ENCODE measurements at regions not wholly inside any gene's neighbourhood (a gene's known extent, or its start where the extent isn't known, plus 50 kb on each side); places are given as distances from the start of the nearest gene placed in this dataset.

GRCh38 chr6:3617192-3617631 lies 134.3 kb downstream of the PXDC1 start:
- Histone ChIP-seq H2AFZ (no peak overlapping the region), H4K20me1 (replicated peaks; ENCODE audit: insufficient read depth) (no peaks in the 10 kb centered on the region), H3F3A (replicated peaks; ENCODE audit: low read depth) (no peaks in the 10 kb centered on the region), H3K4me2 (no peak overlapping the region), H3K4me3 (no peak overlapping the region), H3K27ac (ENCODE audit: low read depth) (no peak overlapping the region), H3K9me2 (ENCODE audit: insufficient read depth) (peaks cover under 1% of the 10 kb centered on the region; the same call in 1 of the 2 replicates), H3K79me2 (replicated peaks; ENCODE audit: insufficient read depth) (no peaks in the 10 kb centered on the region), H3K4me1 (ENCODE audit: insufficient read depth) (no peaks in the 10 kb centered on the region), H3K27me3 (ENCODE audit: insufficient read depth) (no peaks in the 10 kb centered on the region), H3K36me3 (ENCODE audit: insufficient read depth) (no peaks in the 10 kb centered on the region)
- Mint-ChIP-seq H3K36me3 (ENCODE audit: low read depth) (no peaks in the 10 kb centered on the region), H3K9me3 (no peaks in the 10 kb centered on the region), H3K27ac (no peak overlapping the region), H3K4me3 (no peak overlapping the region), H3K4me1 (peaks cover 5% of the 10 kb centered on the region; the same call in 2 of the 3 replicates), H3K27me3 (ENCODE audit: insufficient read depth, low read depth, poor library complexity) (peaks cover 4% of the 10 kb centered on the region)
- ATAC-seq = peak; percentile 23; the same call in 1 of the 3 replicates
- no peak for DNase-seq (ENCODE audit: low spot score)
- TF ChIP-seq, protein P1, sequence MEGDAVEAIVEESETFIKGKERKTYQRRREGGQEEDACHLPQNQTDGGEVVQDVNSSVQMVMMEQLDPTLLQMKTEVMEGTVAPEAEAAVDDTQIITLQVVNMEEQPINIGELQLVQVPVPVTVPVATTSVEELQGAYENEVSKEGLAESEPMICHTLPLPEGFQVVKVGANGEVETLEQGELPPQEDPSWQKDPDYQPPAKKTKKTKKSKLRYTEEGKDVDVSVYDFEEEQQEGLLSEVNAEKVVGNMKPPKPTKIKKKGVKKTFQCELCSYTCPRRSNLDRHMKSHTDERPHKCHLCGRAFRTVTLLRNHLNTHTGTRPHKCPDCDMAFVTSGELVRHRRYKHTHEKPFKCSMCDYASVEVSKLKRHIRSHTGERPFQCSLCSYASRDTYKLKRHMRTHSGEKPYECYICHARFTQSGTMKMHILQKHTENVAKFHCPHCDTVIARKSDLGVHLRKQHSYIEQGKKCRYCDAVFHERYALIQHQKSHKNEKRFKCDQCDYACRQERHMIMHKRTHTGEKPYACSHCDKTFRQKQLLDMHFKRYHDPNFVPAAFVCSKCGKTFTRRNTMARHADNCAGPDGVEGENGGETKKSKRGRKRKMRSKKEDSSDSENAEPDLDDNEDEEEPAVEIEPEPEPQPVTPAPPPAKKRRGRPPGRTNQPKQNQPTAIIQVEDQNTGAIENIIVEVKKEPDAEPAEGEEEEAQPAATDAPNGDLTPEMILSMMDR (conservative IDR thresholded peaks at IDR 0.05; ENCODE audit: low read depth in 2 of 2) = no peak
- no peak for TF ChIP-seq EZH2phosphoT487 (IDR thresholded peaks at IDR 0.05; ENCODE audit: unreplicated experiment)
- no peak for TF ChIP-seq REST (IDR thresholded peaks at IDR 0.05; ENCODE audit: unreplicated experiment)
- TF ChIP-seq, protein P2, sequence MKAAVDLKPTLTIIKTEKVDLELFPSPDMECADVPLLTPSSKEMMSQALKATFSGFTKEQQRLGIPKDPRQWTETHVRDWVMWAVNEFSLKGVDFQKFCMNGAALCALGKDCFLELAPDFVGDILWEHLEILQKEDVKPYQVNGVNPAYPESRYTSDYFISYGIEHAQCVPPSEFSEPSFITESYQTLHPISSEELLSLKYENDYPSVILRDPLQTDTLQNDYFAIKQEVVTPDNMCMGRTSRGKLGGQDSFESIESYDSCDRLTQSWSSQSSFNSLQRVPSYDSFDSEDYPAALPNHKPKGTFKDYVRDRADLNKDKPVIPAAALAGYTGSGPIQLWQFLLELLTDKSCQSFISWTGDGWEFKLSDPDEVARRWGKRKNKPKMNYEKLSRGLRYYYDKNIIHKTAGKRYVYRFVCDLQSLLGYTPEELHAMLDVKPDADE (IDR thresholded peaks at IDR 0.05) = no peak
- no peak for TF ChIP-seq ZNF114 (CRISPR knock-in tag; IDR thresholded peaks at IDR 0.05)
- no peak for TF ChIP-seq STAT1 (IDR thresholded peaks at IDR 0.05; ENCODE audit: unreplicated experiment)
- no peak for TF ChIP-seq JUNB (IDR thresholded peaks at IDR 0.05; ENCODE audit: unreplicated experiment)
- TF ChIP-seq POLR2AphosphoS5 (IDR thresholded peaks at IDR 0.05; ENCODE audit: low read depth) = no peak
- no peak for TF ChIP-seq CREB1 (CRISPR knock-in tag; IDR thresholded peaks at IDR 0.05; ENCODE audit: low read depth)
- no peak for TF ChIP-seq NANOG (IDR thresholded peaks at IDR 0.05; ENCODE audit: borderline replicate concordance)
- TF ChIP-seq EZH2 (IDR thresholded peaks at IDR 0.05; ENCODE audit: low read depth, unreplicated experiment) = no peak
- TF ChIP-seq, protein P3, sequence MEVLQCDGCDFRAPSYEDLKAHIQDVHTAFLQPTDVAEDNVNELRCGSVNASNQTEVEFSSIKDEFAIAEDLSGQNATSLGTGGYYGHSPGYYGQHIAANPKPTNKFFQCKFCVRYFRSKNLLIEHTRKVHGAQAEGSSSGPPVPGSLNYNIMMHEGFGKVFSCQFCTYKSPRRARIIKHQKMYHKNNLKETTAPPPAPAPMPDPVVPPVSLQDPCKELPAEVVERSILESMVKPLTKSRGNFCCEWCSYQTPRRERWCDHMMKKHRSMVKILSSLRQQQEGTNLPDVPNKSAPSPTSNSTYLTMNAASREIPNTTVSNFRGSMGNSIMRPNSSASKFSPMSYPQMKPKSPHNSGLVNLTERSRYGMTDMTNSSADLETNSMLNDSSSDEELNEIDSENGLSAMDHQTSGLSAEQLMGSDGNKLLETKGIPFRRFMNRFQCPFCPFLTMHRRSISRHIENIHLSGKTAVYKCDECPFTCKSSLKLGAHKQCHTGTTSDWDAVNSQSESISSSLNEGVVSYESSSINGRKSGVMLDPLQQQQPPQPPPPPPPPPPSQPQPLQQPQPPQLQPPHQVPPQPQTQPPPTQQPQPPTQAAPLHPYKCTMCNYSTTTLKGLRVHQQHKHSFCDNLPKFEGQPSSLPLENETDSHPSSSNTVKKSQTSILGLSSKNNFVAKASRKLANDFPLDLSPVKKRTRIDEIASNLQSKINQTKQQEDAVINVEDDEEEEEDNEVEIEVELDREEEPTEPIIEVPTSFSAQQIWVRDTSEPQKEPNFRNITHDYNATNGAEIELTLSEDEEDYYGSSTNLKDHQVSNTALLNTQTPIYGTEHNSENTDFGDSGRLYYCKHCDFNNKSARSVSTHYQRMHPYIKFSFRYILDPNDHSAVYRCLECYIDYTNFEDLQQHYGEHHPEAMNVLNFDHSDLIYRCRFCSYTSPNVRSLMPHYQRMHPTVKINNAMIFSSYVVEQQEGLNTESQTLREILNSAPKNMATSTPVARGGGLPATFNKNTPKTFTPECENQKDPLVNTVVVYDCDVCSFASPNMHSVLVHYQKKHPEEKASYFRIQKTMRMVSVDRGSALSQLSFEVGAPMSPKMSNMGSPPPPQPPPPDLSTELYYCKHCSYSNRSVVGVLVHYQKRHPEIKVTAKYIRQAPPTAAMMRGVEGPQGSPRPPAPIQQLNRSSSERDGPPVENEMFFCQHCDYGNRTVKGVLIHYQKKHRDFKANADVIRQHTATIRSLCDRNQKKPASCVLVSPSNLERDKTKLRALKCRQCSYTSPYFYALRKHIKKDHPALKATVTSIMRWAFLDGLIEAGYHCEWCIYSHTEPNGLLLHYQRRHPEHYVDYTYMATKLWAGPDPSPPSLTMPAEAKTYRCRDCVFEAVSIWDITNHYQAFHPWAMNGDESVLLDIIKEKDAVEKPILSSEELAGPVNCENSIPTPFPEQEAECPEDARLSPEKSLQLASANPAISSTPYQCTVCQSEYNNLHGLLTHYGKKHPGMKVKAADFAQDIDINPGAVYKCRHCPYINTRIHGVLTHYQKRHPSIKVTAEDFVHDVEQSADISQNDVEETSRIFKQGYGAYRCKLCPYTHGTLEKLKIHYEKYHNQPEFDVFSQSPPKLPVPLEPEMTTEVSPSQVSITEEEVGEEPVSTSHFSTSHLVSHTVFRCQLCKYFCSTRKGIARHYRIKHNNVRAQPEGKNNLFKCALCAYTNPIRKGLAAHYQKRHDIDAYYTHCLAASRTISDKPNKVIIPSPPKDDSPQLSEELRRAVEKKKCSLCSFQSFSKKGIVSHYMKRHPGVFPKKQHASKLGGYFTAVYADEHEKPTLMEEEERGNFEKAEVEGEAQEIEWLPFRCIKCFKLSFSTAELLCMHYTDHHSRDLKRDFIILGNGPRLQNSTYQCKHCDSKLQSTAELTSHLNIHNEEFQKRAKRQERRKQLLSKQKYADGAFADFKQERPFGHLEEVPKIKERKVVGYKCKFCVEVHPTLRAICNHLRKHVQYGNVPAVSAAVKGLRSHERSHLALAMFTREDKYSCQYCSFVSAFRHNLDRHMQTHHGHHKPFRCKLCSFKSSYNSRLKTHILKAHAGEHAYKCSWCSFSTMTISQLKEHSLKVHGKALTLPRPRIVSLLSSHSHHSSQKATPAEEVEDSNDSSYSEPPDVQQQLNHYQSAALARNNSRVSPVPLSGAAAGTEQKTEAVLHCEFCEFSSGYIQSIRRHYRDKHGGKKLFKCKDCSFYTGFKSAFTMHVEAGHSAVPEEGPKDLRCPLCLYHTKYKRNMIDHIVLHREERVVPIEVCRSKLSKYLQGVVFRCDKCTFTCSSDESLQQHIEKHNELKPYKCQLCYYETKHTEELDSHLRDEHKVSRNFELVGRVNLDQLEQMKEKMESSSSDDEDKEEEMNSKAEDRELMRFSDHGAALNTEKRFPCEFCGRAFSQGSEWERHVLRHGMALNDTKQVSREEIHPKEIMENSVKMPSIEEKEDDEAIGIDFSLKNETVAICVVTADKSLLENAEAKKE (CRISPR knock-in tag; IDR thresholded peaks at IDR 0.05) = no peak
- no peak for TF ChIP-seq ZNF331 (CRISPR knock-in tag; IDR thresholded peaks at IDR 0.05; ENCODE audit: low read depth)
